ENCODE measurements at regions not wholly inside any gene's neighbourhood (a gene's known extent, or its start where the extent isn't known, plus 50 kb on each side); places are given as distances from the start of the nearest gene placed in this dataset.

DNA sequence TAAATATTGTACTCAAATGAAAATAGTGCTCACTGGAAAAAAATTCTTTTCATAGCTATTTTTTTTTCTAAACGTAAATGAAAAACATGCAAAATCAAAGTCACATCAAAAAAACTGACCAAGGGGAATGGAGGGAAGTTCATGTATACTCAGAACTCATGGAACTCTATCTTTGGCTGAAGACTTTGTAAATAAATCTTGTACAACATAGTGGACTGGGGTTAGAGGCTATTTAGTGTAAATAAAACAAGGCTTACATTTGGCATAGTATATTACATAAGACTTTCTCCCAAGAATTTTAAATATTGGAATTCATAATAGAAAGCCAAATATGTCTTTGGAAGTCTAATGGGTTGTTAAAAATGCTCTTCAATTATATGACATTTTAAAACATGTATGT is 59.8 kb upstream of the PDE5A start (continued):
- TF ChIP-seq MEF2A (IDR thresholded peaks at IDR 0.05; ENCODE audit: control insufficient read depth, low read depth, low read length) (no peak), EP400 (IDR thresholded peaks at IDR 0.05) (no peak), TCF7 (IDR thresholded peaks at IDR 0.05; ENCODE audit: borderline replicate concordance) (no peak), ZNF3 (CRISPR knock-in tag; IDR thresholded peaks at IDR 0.05) (no peak), MTA1 (IDR thresholded peaks at IDR 0.05; ENCODE audit: borderline replicate concordance) (no peak), DDX20 (tag; IDR thresholded peaks at IDR 0.05; ENCODE audit: low read depth) (no peak), PPARD (CRISPR knock-in tag; IDR thresholded peaks at IDR 0.05) (no peak), MEIS2 (IDR thresholded peaks at IDR 0.05; ENCODE audit: partially characterized antibody) (no peak), ARID2 (IDR thresholded peaks at IDR 0.05) (no peak), ZNF121 (CRISPR knock-in tag; conservative IDR thresholded peaks at IDR 0.05) (no peak), C11orf30 (IDR thresholded peaks at IDR 0.05; ENCODE audit: low read depth) (no peak), TARDBP (IDR thresholded peaks at IDR 0.05) (no peak)
- TF ChIP-seq, protein P1, sequence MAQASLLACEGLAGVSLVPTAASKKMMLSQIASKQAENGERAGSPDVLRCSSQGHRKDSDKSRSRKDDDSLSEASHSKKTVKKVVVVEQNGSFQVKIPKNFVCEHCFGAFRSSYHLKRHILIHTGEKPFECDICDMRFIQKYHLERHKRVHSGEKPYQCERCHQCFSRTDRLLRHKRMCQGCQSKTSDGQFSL (CRISPR knock-in tag; IDR thresholded peaks at IDR 0.05): no peak
- TF ChIP-seq, protein P1 (tag; IDR thresholded peaks at IDR 0.05): no peak
- TF ChIP-seq, protein P2, sequence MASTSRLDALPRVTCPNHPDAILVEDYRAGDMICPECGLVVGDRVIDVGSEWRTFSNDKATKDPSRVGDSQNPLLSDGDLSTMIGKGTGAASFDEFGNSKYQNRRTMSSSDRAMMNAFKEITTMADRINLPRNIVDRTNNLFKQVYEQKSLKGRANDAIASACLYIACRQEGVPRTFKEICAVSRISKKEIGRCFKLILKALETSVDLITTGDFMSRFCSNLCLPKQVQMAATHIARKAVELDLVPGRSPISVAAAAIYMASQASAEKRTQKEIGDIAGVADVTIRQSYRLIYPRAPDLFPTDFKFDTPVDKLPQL (IDR thresholded peaks at IDR 0.05; ENCODE audit: extremely low read depth, insufficient read length): no peak
- TF ChIP-seq, protein P3, sequence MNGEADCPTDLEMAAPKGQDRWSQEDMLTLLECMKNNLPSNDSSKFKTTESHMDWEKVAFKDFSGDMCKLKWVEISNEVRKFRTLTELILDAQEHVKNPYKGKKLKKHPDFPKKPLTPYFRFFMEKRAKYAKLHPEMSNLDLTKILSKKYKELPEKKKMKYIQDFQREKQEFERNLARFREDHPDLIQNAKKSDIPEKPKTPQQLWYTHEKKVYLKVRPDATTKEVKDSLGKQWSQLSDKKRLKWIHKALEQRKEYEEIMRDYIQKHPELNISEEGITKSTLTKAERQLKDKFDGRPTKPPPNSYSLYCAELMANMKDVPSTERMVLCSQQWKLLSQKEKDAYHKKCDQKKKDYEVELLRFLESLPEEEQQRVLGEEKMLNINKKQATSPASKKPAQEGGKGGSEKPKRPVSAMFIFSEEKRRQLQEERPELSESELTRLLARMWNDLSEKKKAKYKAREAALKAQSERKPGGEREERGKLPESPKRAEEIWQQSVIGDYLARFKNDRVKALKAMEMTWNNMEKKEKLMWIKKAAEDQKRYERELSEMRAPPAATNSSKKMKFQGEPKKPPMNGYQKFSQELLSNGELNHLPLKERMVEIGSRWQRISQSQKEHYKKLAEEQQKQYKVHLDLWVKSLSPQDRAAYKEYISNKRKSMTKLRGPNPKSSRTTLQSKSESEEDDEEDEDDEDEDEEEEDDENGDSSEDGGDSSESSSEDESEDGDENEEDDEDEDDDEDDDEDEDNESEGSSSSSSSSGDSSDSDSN (IDR thresholded peaks at IDR 0.05; ENCODE audit: borderline replicate concordance in 1 of 2, low read depth in 2 of 2, low read length in 2 of 2): no peak
- TF ChIP-seq, protein P4, sequence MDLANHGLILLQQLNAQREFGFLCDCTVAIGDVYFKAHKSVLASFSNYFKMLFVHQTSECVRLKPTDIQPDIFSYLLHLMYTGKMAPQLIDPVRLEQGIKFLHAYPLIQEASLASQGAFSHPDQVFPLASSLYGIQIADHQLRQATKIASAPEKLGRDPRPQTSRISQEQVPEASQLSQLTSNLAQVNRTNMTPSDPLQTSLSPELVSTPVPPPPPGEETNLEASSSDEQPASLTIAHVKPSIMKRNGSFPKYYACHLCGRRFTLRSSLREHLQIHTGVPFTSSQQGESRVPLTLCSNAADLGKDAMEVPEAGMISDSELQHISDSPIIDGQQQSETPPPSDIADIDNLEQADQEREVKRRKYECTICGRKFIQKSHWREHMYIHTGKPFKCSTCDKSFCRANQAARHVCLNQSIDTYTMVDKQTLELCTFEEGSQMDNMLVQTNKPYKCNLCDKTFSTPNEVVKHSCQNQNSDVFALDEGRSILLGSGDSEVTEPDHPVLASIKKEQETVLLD (IDR thresholded peaks at IDR 0.05): no peak

Measured in K562 (cell line).